ENCODE measurements at regions not wholly inside any gene's neighbourhood (a gene's known extent, or its start where the extent isn't known, plus 50 kb on each side); places are given as distances from the start of the nearest gene placed in this dataset.
A peak's percentile ranks its signal among the peaks of the same experiment; 100 is the strongest.

DNA sequence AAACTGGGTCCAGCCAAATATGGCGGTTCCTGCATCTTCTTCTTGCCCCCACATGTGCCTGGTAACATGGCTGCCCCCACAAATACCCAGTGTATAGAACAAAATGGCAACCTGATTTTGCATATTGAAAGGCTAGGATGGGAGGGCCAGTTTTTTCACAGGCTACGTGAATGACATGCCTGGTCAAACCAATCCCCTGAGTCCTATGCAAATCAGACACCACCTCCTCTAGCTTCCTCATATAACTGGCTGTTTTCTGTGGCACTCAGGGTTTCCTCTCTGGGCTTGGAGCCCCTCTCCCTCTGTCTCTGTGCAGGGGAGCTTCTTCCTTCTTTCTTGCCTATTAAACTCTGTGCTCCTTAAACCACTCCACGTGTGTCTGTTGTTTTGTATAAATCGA lies 372.1 kb downstream of the KIF16B start:
- Histone ChIP-seq H3K4me1 (ENCODE audit: control insufficient read depth in 2 of 2, insufficient read depth in 1 of 2, low read depth in 1 of 2, low read length in 2 of 2) (peaks cover 0 to 12% of the 10 kb centered on the region in 2 donors), H3K4ac (ENCODE audit: low read length) (no peak overlapping the region), H3K14ac (ENCODE audit: low read length) (no peak overlapping the region), H2BK5ac (ENCODE audit: low read length) (no peak overlapping the region), H3K79me1 (ENCODE audit: low read depth, low read length) (no peaks in the 10 kb centered on the region), H3K23ac (ENCODE audit: low read depth, low read length, poor library complexity) (no peak overlapping the region), H3K9me3 (replicated peaks in 1 of 2; ENCODE audit: control insufficient read depth in 2 of 2, insufficient read depth in 1 of 2, low read depth in 1 of 2, low read length in 2 of 2) (peaks cover 0 to 6% of the 10 kb centered on the region in 2 donors), H3K9ac (ENCODE audit: low read depth, low read length, poor library complexity) (no peak overlapping the region), H3K4me3 (ENCODE audit: low read length in 2 of 2) (no peak overlapping the region), H4K91ac (ENCODE audit: low read depth, low read length, poor library complexity) (no peak overlapping the region), H2AK5ac (ENCODE audit: low read depth, low read length) (no peak overlapping the region), H2AFZ (ENCODE audit: low read length) (peak overlapping the region; percentile 19), H3K27ac (replicated peaks; ENCODE audit: low read length) (no peak overlapping the region), H3K36me3 (replicated peaks in 1 of 2; ENCODE audit: control insufficient read depth in 2 of 2, insufficient read depth in 2 of 2, low read length in 2 of 2) (no peaks in the 10 kb centered on the region), H2BK12ac (ENCODE audit: low read length) (no peak overlapping the region), H4K8ac (ENCODE audit: low read depth, low read length) (no peak overlapping the region), H3K18ac (ENCODE audit: low read length) (no peak overlapping the region), H3K4me2 (ENCODE audit: insufficient read depth, low read length, poor library complexity, severe bottlenecking) (no peak overlapping the region), H2BK120ac (ENCODE audit: low read depth, low read length) (no peak overlapping the region), H2BK15ac (ENCODE audit: low read length) (no peak overlapping the region), H3K27me3 (ENCODE audit: control insufficient read depth in 3 of 3, insufficient read depth in 3 of 3, low read depth in 1 of 3, low read length in 3 of 3) (no peaks in the 10 kb centered on the region)
- no CpG with 5 or more reads among the region's 4 CpGs for WGBS, 2 donors (ENCODE audit: extremely low coverage in 2 of 2, insufficient read length in 2 of 2, insufficient replicate concordance in 1 of 2)
- DNase-seq (ENCODE audit: low spot score), result no peak

DNA sequence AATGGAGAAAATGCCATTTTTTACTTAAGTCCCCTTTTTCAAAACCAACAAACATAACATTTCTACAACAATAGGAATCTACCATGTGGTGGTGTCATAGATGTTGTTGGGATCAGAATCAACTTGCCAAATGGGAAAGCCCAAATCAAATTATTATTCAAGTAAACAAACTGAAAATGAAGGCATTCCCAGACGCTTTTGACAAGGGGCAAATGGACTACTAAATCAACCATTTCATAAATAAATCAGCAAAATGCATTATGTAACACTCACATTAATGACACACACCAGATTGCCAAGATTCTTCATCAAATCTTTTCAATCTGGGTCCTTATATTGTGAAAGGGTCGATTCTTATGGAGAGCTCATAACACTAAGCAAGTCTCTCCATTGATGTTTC lies 375.6 kb downstream of the KIF16B start:
- no peak overlapping the region for H3K23ac ChIP-seq (ENCODE audit: low read depth, low read length, poor library complexity)
- H2AK5ac ChIP-seq (ENCODE audit: low read depth, low read length), result no peak overlapping the region
- no peak overlapping the region for H3K14ac ChIP-seq (ENCODE audit: low read length)
- no peak overlapping the region for H3K9ac ChIP-seq (ENCODE audit: low read depth, low read length, poor library complexity)
- H3K9me3 ChIP-seq (replicated peaks in 1 of 2; ENCODE audit: control insufficient read depth in 2 of 2, insufficient read depth in 1 of 2, low read depth in 1 of 2, low read length in 2 of 2), result peaks cover 0 to 8% of the 10 kb centered on the region in 2 donors
- H3K27ac ChIP-seq (replicated peaks; ENCODE audit: low read length), result no peak overlapping the region
- no peak overlapping the region for H2BK120ac ChIP-seq (ENCODE audit: low read depth, low read length)
- no peak overlapping the region for H3K4me2 ChIP-seq (ENCODE audit: insufficient read depth, low read length, poor library complexity, severe bottlenecking)
- H3K27me3 ChIP-seq (ENCODE audit: control insufficient read depth in 3 of 3, insufficient read depth in 3 of 3, low read depth in 1 of 3, low read length in 3 of 3), result no peaks in the 10 kb centered on the region
- H3K4me3 ChIP-seq (ENCODE audit: low read length in 2 of 2), result no peak overlapping the region
- no peak overlapping the region for H2BK12ac ChIP-seq (ENCODE audit: low read length)
- H2BK5ac ChIP-seq (ENCODE audit: low read length), result no peak overlapping the region
- DNase-seq (ENCODE audit: low spot score), result no peak
- no peaks in the 10 kb centered on the region for H3K79me1 ChIP-seq (ENCODE audit: low read depth, low read length)
- H4K91ac ChIP-seq (ENCODE audit: low read depth, low read length, poor library complexity), result no peak overlapping the region
- H3K18ac ChIP-seq (ENCODE audit: low read length), result no peak overlapping the region
- peaks cover 0 to 5% of the 10 kb centered on the region in 2 donors for H3K4me1 ChIP-seq (ENCODE audit: control insufficient read depth in 2 of 2, insufficient read depth in 1 of 2, low read depth in 1 of 2, low read length in 2 of 2)
- WGBS, 2 donors (ENCODE audit: extremely low coverage in 2 of 2, insufficient read length in 2 of 2, insufficient replicate concordance in 1 of 2), result no CpG with 5 or more reads among the region's 2 CpGs
- no peak overlapping the region for H2AFZ ChIP-seq (ENCODE audit: low read length)
- no peaks in the 10 kb centered on the region for H3K36me3 ChIP-seq (replicated peaks in 1 of 2; ENCODE audit: control insufficient read depth in 2 of 2, insufficient read depth in 2 of 2, low read length in 2 of 2)
- H3K4ac ChIP-seq (ENCODE audit: low read length), result no peak overlapping the region
- H4K8ac ChIP-seq (ENCODE audit: low read depth, low read length), result no peak overlapping the region
- no peak overlapping the region for H2BK15ac ChIP-seq (ENCODE audit: low read length)

DNA sequence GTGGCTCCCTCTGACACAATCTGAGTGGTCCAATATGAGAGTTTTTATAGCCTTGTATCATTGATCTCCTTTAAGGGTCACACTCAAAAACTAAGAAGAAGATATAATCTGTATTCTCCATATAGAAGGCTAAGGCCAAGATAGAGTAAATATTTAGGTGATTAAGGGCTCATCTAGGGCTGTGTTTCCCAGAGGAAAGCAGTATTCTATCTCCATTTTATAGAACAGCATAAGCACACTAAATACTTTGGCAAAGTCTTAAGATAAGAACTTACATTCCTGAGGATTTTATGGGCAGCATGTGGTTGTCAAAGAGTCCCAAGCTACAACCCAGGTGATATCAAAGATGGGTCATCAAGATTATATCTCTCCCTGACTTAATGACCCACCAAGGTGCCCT lies 377.6 kb downstream of the KIF16B start:
- Histone ChIP-seq H2AK5ac (ENCODE audit: low read depth, low read length) (no peak overlapping the region), H3K27me3 (ENCODE audit: control insufficient read depth in 3 of 3, insufficient read depth in 3 of 3, low read depth in 1 of 3, low read length in 3 of 3) (no peaks in the 10 kb centered on the region), H4K8ac (ENCODE audit: low read depth, low read length) (no peak overlapping the region), H3K18ac (ENCODE audit: low read length) (no peak overlapping the region), H2BK5ac (ENCODE audit: low read length) (no peak overlapping the region), H2BK120ac (ENCODE audit: low read depth, low read length) (no peak overlapping the region), H3K9me3 (replicated peaks in 1 of 2; ENCODE audit: control insufficient read depth in 2 of 2, insufficient read depth in 1 of 2, low read depth in 1 of 2, low read length in 2 of 2) (peaks cover 0 to 8% of the 10 kb centered on the region in 2 donors), H2AFZ (ENCODE audit: low read length) (no peak overlapping the region), H3K4me2 (ENCODE audit: insufficient read depth, low read length, poor library complexity, severe bottlenecking) (no peak overlapping the region), H3K27ac (replicated peaks; ENCODE audit: low read length) (no peak overlapping the region), H3K36me3 (replicated peaks in 1 of 2; ENCODE audit: control insufficient read depth in 2 of 2, insufficient read depth in 2 of 2, low read length in 2 of 2) (no peaks in the 10 kb centered on the region), H3K9ac (ENCODE audit: low read depth, low read length, poor library complexity) (no peak overlapping the region), H3K79me1 (ENCODE audit: low read depth, low read length) (no peaks in the 10 kb centered on the region), H3K14ac (ENCODE audit: low read length) (no peak overlapping the region), H4K91ac (ENCODE audit: low read depth, low read length, poor library complexity) (no peak overlapping the region), H3K23ac (ENCODE audit: low read depth, low read length, poor library complexity) (no peak overlapping the region), H3K4me1 (ENCODE audit: control insufficient read depth in 2 of 2, insufficient read depth in 1 of 2, low read depth in 1 of 2, low read length in 2 of 2) (peaks cover 0 to 6% of the 10 kb centered on the region in 2 donors), H3K4me3 (ENCODE audit: low read length in 2 of 2) (no peak overlapping the region), H2BK15ac (ENCODE audit: low read length) (no peak overlapping the region), H3K4ac (ENCODE audit: low read length) (no peak overlapping the region), H2BK12ac (ENCODE audit: low read length) (no peak overlapping the region)
- DNase-seq (ENCODE audit: low spot score), result no peak

DNA sequence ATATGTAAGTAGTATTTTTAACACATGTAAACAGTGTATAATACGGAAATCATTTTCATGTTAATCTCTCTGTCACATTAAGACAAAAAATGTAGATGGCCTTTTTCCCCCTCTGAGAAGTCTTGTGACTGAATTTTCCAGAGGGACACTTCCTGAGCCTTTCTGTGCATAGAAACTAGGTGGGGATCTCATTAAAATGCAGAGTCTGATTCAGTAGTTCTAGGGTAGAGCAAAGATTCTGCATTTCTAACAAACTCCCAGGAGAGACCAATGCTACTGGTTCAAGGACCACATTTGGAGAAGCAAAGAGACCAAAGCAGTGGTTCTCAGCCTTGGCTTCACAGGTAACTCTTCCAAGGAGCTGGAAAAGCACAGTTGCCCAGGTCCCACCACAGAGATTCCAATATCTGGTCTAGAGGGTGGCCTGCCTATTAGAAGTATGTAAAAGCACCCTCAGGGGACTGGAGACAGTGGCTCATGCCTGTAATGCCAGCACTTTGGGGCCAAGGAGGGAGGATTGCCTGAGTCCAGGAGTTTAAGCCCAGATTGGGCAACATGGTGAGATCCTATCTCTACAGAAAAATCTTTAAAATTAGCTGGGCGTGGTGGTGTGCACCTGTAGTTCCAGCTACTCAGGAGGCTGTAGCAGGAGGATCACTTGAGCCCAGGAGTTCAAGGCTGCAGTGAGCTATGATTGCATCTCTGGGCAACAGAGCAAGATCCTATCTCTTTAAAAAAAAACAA lies 378.5 kb downstream of the KIF16B start:
- Histone ChIP-seq H2BK5ac (ENCODE audit: low read length) (no peak overlapping the region), H3K27me3 (ENCODE audit: control insufficient read depth in 3 of 3, insufficient read depth in 3 of 3, low read depth in 1 of 3, low read length in 3 of 3) (no peaks in the 10 kb centered on the region), H3K4me1 (ENCODE audit: control insufficient read depth in 2 of 2, insufficient read depth in 1 of 2, low read depth in 1 of 2, low read length in 2 of 2) (peaks cover 0 to 6% of the 10 kb centered on the region in 2 donors), H3K9ac (ENCODE audit: low read depth, low read length, poor library complexity) (no peak overlapping the region), H3K4ac (ENCODE audit: low read length) (no peak overlapping the region), H4K91ac (ENCODE audit: low read depth, low read length, poor library complexity) (no peak overlapping the region), H3K18ac (ENCODE audit: low read length) (no peak overlapping the region), H3K27ac (replicated peaks; ENCODE audit: low read length) (no peak overlapping the region), H3K79me1 (ENCODE audit: low read depth, low read length) (no peaks in the 10 kb centered on the region), H3K4me2 (ENCODE audit: insufficient read depth, low read length, poor library complexity, severe bottlenecking) (no peak overlapping the region), H2BK12ac (ENCODE audit: low read length) (no peak overlapping the region), H2BK15ac (ENCODE audit: low read length) (no peak overlapping the region), H2AFZ (ENCODE audit: low read length) (no peak overlapping the region), H3K4me3 (ENCODE audit: low read length in 2 of 2) (no peak overlapping the region), H2BK120ac (ENCODE audit: low read depth, low read length) (no peak overlapping the region), H3K36me3 (replicated peaks in 1 of 2; ENCODE audit: control insufficient read depth in 2 of 2, insufficient read depth in 2 of 2, low read length in 2 of 2) (no peaks in the 10 kb centered on the region), H3K14ac (ENCODE audit: low read length) (no peak overlapping the region), H3K9me3 (replicated peaks in 1 of 2; ENCODE audit: control insufficient read depth in 2 of 2, insufficient read depth in 1 of 2, low read depth in 1 of 2, low read length in 2 of 2) (peaks cover 0 to 8% of the 10 kb centered on the region in 2 donors), H2AK5ac (ENCODE audit: low read depth, low read length) (no peak overlapping the region), H4K8ac (ENCODE audit: low read depth, low read length) (no peak overlapping the region), H3K23ac (ENCODE audit: low read depth, low read length, poor library complexity) (no peak overlapping the region)
- no CpG with 5 or more reads among the region's 2 CpGs for WGBS, 2 donors (ENCODE audit: extremely low coverage in 2 of 2, insufficient read length in 2 of 2, insufficient replicate concordance in 1 of 2)
- DNase-seq (ENCODE audit: low spot score), result no peak
